ENCODE measurements at regions not wholly inside any gene's neighbourhood (a gene's known extent, or its start where the extent isn't known, plus 50 kb on each side); places are given as distances from the start of the nearest gene placed in this dataset.

GRCh38 chr22:49647627-49648026, 180.0 kb downstream of the BRD1 start:
- no peak for TF ChIP-seq CTCF (IDR thresholded peaks at IDR 0.05; ENCODE audit: extremely low read depth, missing control alignments)
- DNase-seq (ENCODE audit: low spot score) = no peak

GRCh38 chr22:49646876-49647275, 180.8 kb downstream of the BRD1 start:
- no peak for TF ChIP-seq CTCF (IDR thresholded peaks at IDR 0.05; ENCODE audit: extremely low read depth, missing control alignments)
- DNase-seq (ENCODE audit: low spot score) = no peak

GRCh38 chr22:49645791-49646550, 181.7 kb downstream of the BRD1 start:
- DNase-seq (ENCODE audit: low spot score) = no peak
- TF ChIP-seq CTCF (IDR thresholded peaks at IDR 0.05; ENCODE audit: extremely low read depth, missing control alignments) = no peak

GRCh38 chr22:49645257-49645656, 182.4 kb downstream of the BRD1 start:
- no peak for DNase-seq (ENCODE audit: low spot score)
- no peak for TF ChIP-seq CTCF (IDR thresholded peaks at IDR 0.05; ENCODE audit: extremely low read depth, missing control alignments)

GRCh38 chr22:49643998-49644397, 183.7 kb downstream of the BRD1 start:
- no peak for TF ChIP-seq CTCF (IDR thresholded peaks at IDR 0.05; ENCODE audit: extremely low read depth, missing control alignments)
- DNase-seq (ENCODE audit: low spot score) = no peak

GRCh38 chr22:49643466-49643865, 184.2 kb downstream of the BRD1 start:
- TF ChIP-seq CTCF (IDR thresholded peaks at IDR 0.05; ENCODE audit: extremely low read depth, missing control alignments) = no peak
- no peak for DNase-seq (ENCODE audit: low spot score)

GRCh38 chr22:49642741-49643140, 184.9 kb downstream of the BRD1 start:
- no peak for TF ChIP-seq CTCF (IDR thresholded peaks at IDR 0.05; ENCODE audit: extremely low read depth, missing control alignments)
- no peak for DNase-seq (ENCODE audit: low spot score)

Measured in GM20000 (cell line).